Epithelial cell of esophagus (primary cell): ENCODE measurements at regions not wholly inside any gene's neighbourhood (a gene's known extent, or its start where the extent isn't known, plus 50 kb on each side); places are given as distances from the start of the nearest gene placed in this dataset.

Experiments used
- DNase-seq: peaks from one replicate; pipeline ENCODE4 v3.0.0; 2010; ENCODE audit warnings: low read depth
- H3K4me3 ChIP-seq: 2 replicates; pipeline ENCODE4 v1.5.1; 2011; ENCODE audit warnings: mild to moderate bottlenecking, low read length, control low read depth
- CTCF ChIP-seq: IDR thresholded peaks from 2 replicates; pipeline ENCODE4 v1.5.1; 2011; ENCODE audit warnings: low read depth, mild to moderate bottlenecking, low read length, control low read depth, inconsistent platforms; ENCODE audit not compliant: insufficient read depth; ENCODE audit errors: missing control alignments

GRCh38 chr9:95771556-95772246 is 103.8 kb upstream of the ERCC6L2 start:
- TF ChIP-seq CTCF: no peak
- no peak for DNase-seq

GRCh38 chr9:95770653-95771131 is 104.8 kb upstream of the ERCC6L2 start:
- H3K4me3 ChIP-seq: no peak overlapping the region
- DNase-seq: no peak
- no peak for TF ChIP-seq CTCF

More at GRCh38 chr9:95771556-95772246, 103.8 kb upstream of the ERCC6L2 start:
- H3K4me3 ChIP-seq: no peak overlapping the region

- no peak for TF ChIP-seq CTCF
- no peak overlapping the region for H3K4me3 ChIP-seq
- peak; percentile 43 for DNase-seq
Observed at GRCh38 chr9:95769909-95770433, 105.5 kb upstream of the ERCC6L2 start.

- TF ChIP-seq CTCF: no peak
- no peak overlapping the region for H3K4me3 ChIP-seq
- no peak for DNase-seq
Observed at GRCh38 chr9:95769473-95769872, 106.0 kb upstream of the ERCC6L2 start.

- no peak overlapping the region for H3K4me3 ChIP-seq
- no peak for TF ChIP-seq CTCF
- no peak for DNase-seq
Observed at GRCh38 chr9:95766906-95767305, 108.6 kb upstream of the ERCC6L2 start.

GRCh38 chr9:95764533-95765319 is 110.8 kb upstream of the ERCC6L2 start:
- DNase-seq: peak; percentile 72
- peak overlapping the region; percentile 26 for H3K4me3 ChIP-seq
- TF ChIP-seq CTCF: no peak
